Osteoblast (primary cell): ENCODE measurements at regions not wholly inside any gene's neighbourhood (a gene's known extent, or its start where the extent isn't known, plus 50 kb on each side); places are given as distances from the start of the nearest gene placed in this dataset.

Source experiments
- DNase-seq: peaks from one replicate; pipeline ENCODE4 v3.0.0; 2011; ENCODE audit warnings: low spot score, mixed read lengths; ENCODE audit not compliant: insufficient read length; ENCODE audit errors: missing footprints
- H2AFZ ChIP-seq: 2 replicates; pipeline ENCODE4 v1.6.0; 2011; ENCODE audit warnings: mild to moderate bottlenecking, low read length
- H3K27ac ChIP-seq: 2 replicates; pipeline ENCODE4 v1.5.1; 2011; ENCODE audit warnings: mild to moderate bottlenecking, low read depth, low read length, moderate library complexity
- H3K27me3 ChIP-seq: 2 replicates; pipeline ENCODE4 v1.6.0; 2012; ENCODE audit warnings: mild to moderate bottlenecking, control low read depth, inconsistent platforms, low read length, moderate library complexity; ENCODE audit not compliant: insufficient read depth
- H3K36me3 ChIP-seq: 2 replicates; pipeline ENCODE4 v1.5.1; 2011; ENCODE audit warnings: mild to moderate bottlenecking, low read length, control low read depth, moderate library complexity; ENCODE audit not compliant: insufficient read depth
- H3K4me1 ChIP-seq: 2 replicates; pipeline ENCODE4 v1.5.1; 2011; ENCODE audit warnings: mild to moderate bottlenecking, low read length, control low read depth, moderate library complexity; ENCODE audit not compliant: insufficient read depth
- H3K4me2 ChIP-seq: 2 replicates; pipeline ENCODE4 v1.6.0; 2011; ENCODE audit warnings: mild to moderate bottlenecking, low read length; ENCODE audit not compliant: insufficient read depth
- H3K4me3 ChIP-seq: fragments of 200-600 bp; sonication (generic); 3 replicates; pipeline ENCODE4 v1.5.1; 2012; ENCODE audit warnings: mild to moderate bottlenecking, low read length, inconsistent platforms; ENCODE audit not compliant: insufficient read depth
- H3K79me2 ChIP-seq: 2 replicates; pipeline ENCODE4 v1.6.0; 2012; ENCODE audit warnings: mild to moderate bottlenecking, low read length, control low read depth, inconsistent platforms; ENCODE audit not compliant: insufficient read depth
- H3K9me3 ChIP-seq: 2 replicates; pipeline ENCODE4 v1.5.1; 2011; ENCODE audit warnings: low read depth, low read length, control low read depth
- H4K20me1 ChIP-seq: 2 replicates; pipeline ENCODE4 v1.6.0; 2012; ENCODE audit warnings: mild to moderate bottlenecking, low read length, control low read depth; ENCODE audit not compliant: insufficient read depth
- CTCF ChIP-seq: IDR thresholded peaks from 2 replicates; pipeline ENCODE4 v1.5.1; 2011; ENCODE audit warnings: mild to moderate bottlenecking, low read depth, low read length, moderate library complexity; ENCODE audit errors: extremely low read depth

GRCh38 chr5:18517641-18518380, 883.6 kb downstream of the TAF11L14 start:
- Histone ChIP-seq H3K4me2 (no peak overlapping the region), H3K27ac (no peak overlapping the region), H3K27me3 (no peaks in the 10 kb centered on the region), H3K4me1 (no peaks in the 10 kb centered on the region), H4K20me1 (no peaks in the 10 kb centered on the region), H3K36me3 (no peaks in the 10 kb centered on the region), H3K4me3 (no peak overlapping the region), H2AFZ (no peak overlapping the region), H3K9me3 (no peaks in the 10 kb centered on the region), H3K79me2 (no peaks in the 10 kb centered on the region)
- DNase-seq, result no peak
- TF ChIP-seq CTCF, result no peak

GRCh38 chr5:18523380-18523779, 889.1 kb downstream of the TAF11L14 start:
- no peaks in the 10 kb centered on the region for H4K20me1 ChIP-seq
- no peaks in the 10 kb centered on the region for H3K79me2 ChIP-seq
- DNase-seq, result no peak
- H2AFZ ChIP-seq, result no peak overlapping the region
- H3K4me3 ChIP-seq, result no peak overlapping the region
- no peaks in the 10 kb centered on the region for H3K36me3 ChIP-seq
- TF ChIP-seq CTCF, result no peak
- H3K27ac ChIP-seq, result no peak overlapping the region
- H3K4me1 ChIP-seq, result no peaks in the 10 kb centered on the region
- no peak overlapping the region for H3K4me2 ChIP-seq
- no peaks in the 10 kb centered on the region for H3K9me3 ChIP-seq
- H3K27me3 ChIP-seq, result no peaks in the 10 kb centered on the region

- TF ChIP-seq CTCF, result no peak
- no peak for DNase-seq
- H4K20me1 ChIP-seq, result no peaks in the 10 kb centered on the region
- no peak overlapping the region for H2AFZ ChIP-seq
- no peaks in the 10 kb centered on the region for H3K9me3 ChIP-seq
- no peaks in the 10 kb centered on the region for H3K27me3 ChIP-seq
- no peak overlapping the region for H3K4me3 ChIP-seq
- no peaks in the 10 kb centered on the region for H3K36me3 ChIP-seq
- no peaks in the 10 kb centered on the region for H3K79me2 ChIP-seq
- H3K27ac ChIP-seq, result no peak overlapping the region
- no peak overlapping the region for H3K4me2 ChIP-seq
- no peaks in the 10 kb centered on the region for H3K4me1 ChIP-seq
Observed at GRCh38 chr5:18526792-18527405, 892.6 kb downstream of the TAF11L14 start.

GRCh38 chr5:18533137-18533536, 898.9 kb downstream of the TAF11L14 start:
- DNase-seq, result no peak
- Histone ChIP-seq H4K20me1 (no peaks in the 10 kb centered on the region), H3K4me3 (no peak overlapping the region), H3K27me3 (no peaks in the 10 kb centered on the region), H3K4me2 (no peak overlapping the region), H2AFZ (no peak overlapping the region), H3K27ac (no peak overlapping the region), H3K4me1 (no peaks in the 10 kb centered on the region), H3K9me3 (no peaks in the 10 kb centered on the region), H3K79me2 (no peaks in the 10 kb centered on the region), H3K36me3 (no peaks in the 10 kb centered on the region)
- TF ChIP-seq CTCF, result no peak
